A549 (cell line): ENCODE measurements at regions not wholly inside any gene's neighbourhood (a gene's known extent, or its start where the extent isn't known, plus 50 kb on each side); places are given as distances from the start of the nearest gene placed in this dataset.

ENCODE experiments used
- ATAC-seq, 2 experiments: fragments of 200-7000 bp in 1 of 2; fragments of >200 bp in 1 of 2; cut with Nextera tagmentation in 1 of 2; cut with Tn5 transposase in 1 of 2; 3 replicates each; pipeline versions ENCODE4 v1.8.0 to v1.9.1; 2018 to 2020; ENCODE audit warnings: mild to moderate bottlenecking in 1 of 2, moderate library complexity in 1 of 2
- CTCF ChIA-PET: fragments of 300-600 bp; sonication (Branson Sonifier 250); formaldehyde crosslinking; extraction: SDS; loops from one replicate; lab custom pipeline; 2021; ENCODE audit warnings: antibody characterized with exemption, inconsistent platforms; lab: Yijun Ruan, JAX
- POLR2A ChIA-PET: fragments of 350-600 bp; formaldehyde crosslinking; extraction: SDS; loops from one replicate; lab custom pipeline; 2021; ENCODE audit warnings: antibody characterized with exemption, inconsistent platforms; lab: Yijun Ruan, JAX
- DNase-seq, 2 experiments: peaks; one replicate each; pipeline versions ENCODE4 v3.0.0 to v3.0.0-alpha.2; 2011 to 2016; ENCODE audit warnings: low read depth in 1 of 2, low spot score in 1 of 2
- FAIRE-seq: peaks from 2 replicates; lab custom pipeline; 2011; peaks lifted over from hg19 to GRCh38; lab: Jason Lieb, UNC
- H3K27ac ChIP-seq, 2 experiments: fragments of >200 bp; sonication (Bioruptor Twin); formaldehyde crosslinking; 3 replicates each; pipeline ENCODE4 v1.5.1; 2016 to 2017
- H3K4me1 ChIP-seq: fragments of >200 bp; sonication (Bioruptor Twin); formaldehyde crosslinking; 3 replicates; pipeline ENCODE4 v1.6.1; 2016
- H3K4me2 ChIP-seq: fragments of >200 bp; sonication (Bioruptor Twin); formaldehyde crosslinking; 3 replicates; pipeline ENCODE4 v1.6.1; 2016
- H3K4me3 ChIP-seq: fragments of >200 bp; sonication (Bioruptor Twin); formaldehyde crosslinking; 3 replicates; pipeline ENCODE4 v1.5.1; 2016
- H3K9me3 ChIP-seq: fragments of >200 bp; sonication (Bioruptor Twin); formaldehyde crosslinking; 3 replicates; pipeline ENCODE4 v1.6.1; 2016
- BHLHE40 ChIP-seq: IDR thresholded peaks from 2 replicates; pipeline ENCODE4 v1.6.1; 2012; ENCODE audit warnings: low read depth, low read length, inconsistent platforms
- CBX2 ChIP-seq: fragments of 200-600 bp; sonication (generic); IDR thresholded peaks from 2 replicates; pipeline ENCODE4 v1.6.1; 2016; ENCODE audit warnings: low read depth, mild to moderate bottlenecking, borderline replicate concordance
- CBX8 ChIP-seq: fragments of 200-600 bp; sonication (generic); IDR thresholded peaks from 2 replicates; pipeline ENCODE4 v1.6.1; 2016
- EHF ChIP-seq: fragments of 250-450 bp; sonication (Bioruptor Pico); IDR thresholded peaks from 2 replicates; pipeline ENCODE4 v1.5.0; 2020; ENCODE audit warnings: mild to moderate bottlenecking
- EP300 ChIP-seq, 2 experiments: fragments of >200 bp; sonication (Bioruptor Twin); formaldehyde crosslinking; IDR thresholded peaks; 2 replicates in 1 of 2; 3 replicates in 1 of 2; pipeline ENCODE4 v1.6.1; 2016 to 2017
- FOSB ChIP-seq: fragments of 250-450 bp; sonication (Bioruptor Pico); IDR thresholded peaks from 2 replicates; pipeline ENCODE4 v1.5.0; 2020; ENCODE audit warnings: mild to moderate bottlenecking, moderate library complexity
- FOXS1 ChIP-seq: fragments of 250-450 bp; sonication (Bioruptor Pico); IDR thresholded peaks from 2 replicates; pipeline ENCODE4 v1.5.0; 2020; ENCODE audit warnings: mild to moderate bottlenecking, moderate library complexity
- GATA3 ChIP-seq: IDR thresholded peaks from 2 replicates; pipeline ENCODE4 v1.6.1; 2012; ENCODE audit warnings: borderline replicate concordance
- HEYL ChIP-seq: fragments of 250-450 bp; sonication (Bioruptor Pico); IDR thresholded peaks from 2 replicates; pipeline ENCODE4 v1.8.0; 2021; ENCODE audit warnings: mild to moderate bottlenecking, moderate library complexity
- HOXA7 ChIP-seq: fragments of 250-450 bp; sonication (Bioruptor Pico); IDR thresholded peaks from 2 replicates; pipeline ENCODE4 v1.5.0; 2020; ENCODE audit warnings: mild to moderate bottlenecking, moderate library complexity
- KDM1A ChIP-seq: fragments of 200-600 bp; sonication (generic); IDR thresholded peaks from 2 replicates; pipeline ENCODE4 v1.6.1; 2016; ENCODE audit warnings: low read depth, mild to moderate bottlenecking
- MAFK ChIP-seq: fragments of 450-650 bp; IDR thresholded peaks from 2 replicates; pipeline ENCODE4 v1.6.1; 2014; ENCODE audit not compliant: partially characterized antibody
- MAZ ChIP-seq: fragments of 150-350 bp; IDR thresholded peaks from 2 replicates; pipeline ENCODE4 v1.6.1; 2014; ENCODE audit warnings: antibody characterized with exemption, low read depth, low read length, borderline replicate concordance
- MYC ChIP-seq: IDR thresholded peaks from 2 replicates; pipeline ENCODE4 v1.6.1; 2012; ENCODE audit warnings: mild to moderate bottlenecking, inconsistent platforms, low read length, improper control_type of control experiment, borderline replicate concordance
- NFE2L2 ChIP-seq: fragments of 150-350 bp; conservative IDR thresholded peaks from 2 replicates; pipeline ENCODE4 v1.6.1; 2014; ENCODE audit warnings: low read length
- NPAS2 ChIP-seq: fragments of 250-450 bp; sonication (Bioruptor Pico); IDR thresholded peaks from 2 replicates; pipeline ENCODE4 v1.8.0; 2022; ENCODE audit warnings: mild to moderate bottlenecking, moderate library complexity, borderline replicate concordance
- RNF2 ChIP-seq: fragments of 200-600 bp; sonication (generic); IDR thresholded peaks from 2 replicates; pipeline ENCODE4 v1.6.1; 2016; ENCODE audit warnings: low read depth, mild to moderate bottlenecking, antibody characterized with exemption, moderate library complexity, borderline replicate concordance
- SMC3 ChIP-seq: fragments of >200 bp; sonication (Bioruptor Twin); formaldehyde crosslinking; IDR thresholded peaks from 3 replicates; pipeline ENCODE4 v1.6.1; 2018; ENCODE audit warnings: inconsistent platforms
- SREBF2 ChIP-seq: fragments of 450-650 bp; IDR thresholded peaks from 2 replicates; pipeline ENCODE4 v1.6.1; 2014; ENCODE audit warnings: mild to moderate bottlenecking, moderate library complexity
- WGBS: methylation state at CpG from one replicate; pipeline ENCODE4 v1.1.6; 2017; ENCODE audit errors: missing lambda C conversion rate; 5-methylcytosine and 5-hydroxymethylcytosine counted together
- TF ChIP-seq, protein P1 (sequence below): fragments of >200 bp; sonication (Bioruptor Twin); formaldehyde crosslinking; IDR thresholded peaks from 3 replicates; pipeline ENCODE4 v1.6.1; 2016
- TF ChIP-seq, protein P2 (sequence below): IDR thresholded peaks from 2 replicates; pipeline ENCODE4 v1.6.1; 2012
- TF ChIP-seq, protein P3 (sequence below): fragments of 200-600 bp; sonication (generic); IDR thresholded peaks from 2 replicates; pipeline ENCODE4 v1.6.1; 2016; ENCODE audit warnings: antibody characterized with exemption, mild to moderate bottlenecking, moderate library complexity

- ATAC-seq, result no peak
- no peak overlapping the region for H3K27ac ChIP-seq
- no peak for TF ChIP-seq SREBF2
- peak; percentile 94 for TF ChIP-seq MAFK
- no peak for TF ChIP-seq GATA3
- ChIA-PET CTCF (no interaction called here), POLR2A (no interaction called here)
- no peak overlapping the region for H3K4me2 ChIP-seq
- DNase-seq, result no peak
- no peaks in the 10 kb centered on the region for H3K4me1 ChIP-seq
- H3K9me3 ChIP-seq, result no peaks in the 10 kb centered on the region
- WGBS, result 0% methylated on average over 2 of the region's 2 CpGs
- H3K4me3 ChIP-seq, result no peak overlapping the region
- FAIRE-seq, result no peak
Measured at GRCh38 chr9:26470284-26470683, 422.3 kb downstream of the CAAP1 start.

GRCh38 chr9:26463837-26464236 lies 428.8 kb downstream of the CAAP1 start:
- H3K4me3 ChIP-seq, result no peak overlapping the region
- no peaks in the 10 kb centered on the region for H3K9me3 ChIP-seq
- FAIRE-seq (no peak), ATAC-seq (no peak), DNase-seq (no peak)
- CTCF ChIA-PET, result no interaction called here
- H3K27ac ChIP-seq, result no peak overlapping the region
- TF ChIP-seq RNF2 (no peak), MAZ (no peak), HEYL (CRISPR knock-in tag) (no peak), NFE2L2 (no peak), EP300 (IDR thresholded peaks at IDR 0.05) (no peak), EHF (CRISPR knock-in tag) (no peak), NPAS2 (CRISPR knock-in tag) (no peak), FOSB (CRISPR knock-in tag) (no peak), HOXA7 (CRISPR knock-in tag) (no peak), FOXS1 (no peak), BHLHE40 (no peak), MYC (no peak), CBX2 (no peak)
- TF ChIP-seq, protein P1, sequence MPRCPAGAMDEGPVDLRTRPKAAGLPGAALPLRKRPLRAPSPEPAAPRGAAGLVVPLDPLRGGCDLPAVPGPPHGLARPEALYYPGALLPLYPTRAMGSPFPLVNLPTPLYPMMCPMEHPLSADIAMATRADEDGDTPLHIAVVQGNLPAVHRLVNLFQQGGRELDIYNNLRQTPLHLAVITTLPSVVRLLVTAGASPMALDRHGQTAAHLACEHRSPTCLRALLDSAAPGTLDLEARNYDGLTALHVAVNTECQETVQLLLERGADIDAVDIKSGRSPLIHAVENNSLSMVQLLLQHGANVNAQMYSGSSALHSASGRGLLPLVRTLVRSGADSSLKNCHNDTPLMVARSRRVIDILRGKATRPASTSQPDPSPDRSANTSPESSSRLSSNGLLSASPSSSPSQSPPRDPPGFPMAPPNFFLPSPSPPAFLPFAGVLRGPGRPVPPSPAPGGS, result no peak
- WGBS, result 33% methylated on average over 1 of the region's 1 CpG
- no peak overlapping the region for H3K4me2 ChIP-seq
- no peaks in the 10 kb centered on the region for H3K4me1 ChIP-seq
- POLR2A ChIA-PET, result no interaction called here

GRCh38 chr9:26462751-26463150 lies 429.9 kb downstream of the CAAP1 start:
- WGBS, result 0% methylated on average over 1 of the region's 1 CpG
- DNase-seq, result no peak
- H3K4me2 ChIP-seq, result no peak overlapping the region
- ChIA-PET POLR2A (no interaction called here), CTCF (no interaction called here)
- no peak overlapping the region for H3K27ac ChIP-seq
- H3K4me1 ChIP-seq, result no peaks in the 10 kb centered on the region
- no peak overlapping the region for H3K4me3 ChIP-seq
- TF ChIP-seq, protein P2, sequence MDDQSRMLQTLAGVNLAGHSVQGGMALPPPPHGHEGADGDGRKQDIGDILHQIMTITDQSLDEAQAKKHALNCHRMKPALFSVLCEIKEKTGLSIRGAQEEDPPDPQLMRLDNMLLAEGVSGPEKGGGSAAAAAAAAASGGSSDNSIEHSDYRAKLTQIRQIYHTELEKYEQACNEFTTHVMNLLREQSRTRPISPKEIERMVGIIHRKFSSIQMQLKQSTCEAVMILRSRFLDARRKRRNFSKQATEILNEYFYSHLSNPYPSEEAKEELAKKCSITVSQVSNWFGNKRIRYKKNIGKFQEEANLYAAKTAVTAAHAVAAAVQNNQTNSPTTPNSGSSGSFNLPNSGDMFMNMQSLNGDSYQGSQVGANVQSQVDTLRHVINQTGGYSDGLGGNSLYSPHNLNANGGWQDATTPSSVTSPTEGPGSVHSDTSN, result no peak
- TF ChIP-seq SMC3 (no peak), RNF2 (no peak), HEYL (CRISPR knock-in tag) (no peak), CBX2 (no peak), CBX8 (no peak), KDM1A (no peak), MAZ (no peak)
- ATAC-seq, result no peak
- H3K9me3 ChIP-seq, result no peaks in the 10 kb centered on the region
- FAIRE-seq, result no peak

- WGBS, result 0% methylated on average over 1 of the region's 1 CpG
- CTCF ChIA-PET, result no interaction called here
- no peak for FAIRE-seq
- H3K27ac ChIP-seq, result no peak overlapping the region
- POLR2A ChIA-PET, result no interaction called here
- H3K4me2 ChIP-seq, result no peak overlapping the region
- DNase-seq, result no peak
- ATAC-seq, result no peak
- no peak overlapping the region for H3K4me3 ChIP-seq
- H3K9me3 ChIP-seq, result no peaks in the 10 kb centered on the region
- no peaks in the 10 kb centered on the region for H3K4me1 ChIP-seq
- TF ChIP-seq, protein P3, sequence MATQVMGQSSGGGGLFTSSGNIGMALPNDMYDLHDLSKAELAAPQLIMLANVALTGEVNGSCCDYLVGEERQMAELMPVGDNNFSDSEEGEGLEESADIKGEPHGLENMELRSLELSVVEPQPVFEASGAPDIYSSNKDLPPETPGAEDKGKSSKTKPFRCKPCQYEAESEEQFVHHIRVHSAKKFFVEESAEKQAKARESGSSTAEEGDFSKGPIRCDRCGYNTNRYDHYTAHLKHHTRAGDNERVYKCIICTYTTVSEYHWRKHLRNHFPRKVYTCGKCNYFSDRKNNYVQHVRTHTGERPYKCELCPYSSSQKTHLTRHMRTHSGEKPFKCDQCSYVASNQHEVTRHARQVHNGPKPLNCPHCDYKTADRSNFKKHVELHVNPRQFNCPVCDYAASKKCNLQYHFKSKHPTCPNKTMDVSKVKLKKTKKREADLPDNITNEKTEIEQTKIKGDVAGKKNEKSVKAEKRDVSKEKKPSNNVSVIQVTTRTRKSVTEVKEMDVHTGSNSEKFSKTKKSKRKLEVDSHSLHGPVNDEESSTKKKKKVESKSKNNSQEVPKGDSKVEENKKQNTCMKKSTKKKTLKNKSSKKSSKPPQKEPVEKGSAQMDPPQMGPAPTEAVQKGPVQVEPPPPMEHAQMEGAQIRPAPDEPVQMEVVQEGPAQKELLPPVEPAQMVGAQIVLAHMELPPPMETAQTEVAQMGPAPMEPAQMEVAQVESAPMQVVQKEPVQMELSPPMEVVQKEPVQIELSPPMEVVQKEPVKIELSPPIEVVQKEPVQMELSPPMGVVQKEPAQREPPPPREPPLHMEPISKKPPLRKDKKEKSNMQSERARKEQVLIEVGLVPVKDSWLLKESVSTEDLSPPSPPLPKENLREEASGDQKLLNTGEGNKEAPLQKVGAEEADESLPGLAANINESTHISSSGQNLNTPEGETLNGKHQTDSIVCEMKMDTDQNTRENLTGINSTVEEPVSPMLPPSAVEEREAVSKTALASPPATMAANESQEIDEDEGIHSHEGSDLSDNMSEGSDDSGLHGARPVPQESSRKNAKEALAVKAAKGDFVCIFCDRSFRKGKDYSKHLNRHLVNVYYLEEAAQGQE, result peak; percentile 70
- no peak for TF ChIP-seq NPAS2 (CRISPR knock-in tag)
Measured at GRCh38 chr9:26462213-26462612, 430.4 kb downstream of the CAAP1 start.
